OCI-LY7 (cell line): ENCODE measurements at regions not wholly inside any gene's neighbourhood (a gene's known extent, or its start where the extent isn't known, plus 50 kb on each side); places are given as distances from the start of the nearest gene placed in this dataset.

Source experiments
- EZH2phosphoT487 ChIP-seq: fragments of 200-600 bp; sonication (generic); IDR thresholded peaks from 2 replicates; pipeline ENCODE4 v1.6.1; 2018; ENCODE audit warnings: low read depth, borderline replicate concordance, mild to moderate bottlenecking, mixed run types, antibody characterized with exemption, low read length, moderate library complexity, mixed read lengths
- TF ChIP-seq, protein P1 (sequence below): fragments of 200-600 bp; sonication (generic); conservative IDR thresholded peaks from 2 replicates; pipeline ENCODE4 v1.5.1; 2014; ENCODE audit warnings: mild to moderate bottlenecking, antibody characterized with exemption, low read length, moderate library complexity, mixed read lengths

DNA sequence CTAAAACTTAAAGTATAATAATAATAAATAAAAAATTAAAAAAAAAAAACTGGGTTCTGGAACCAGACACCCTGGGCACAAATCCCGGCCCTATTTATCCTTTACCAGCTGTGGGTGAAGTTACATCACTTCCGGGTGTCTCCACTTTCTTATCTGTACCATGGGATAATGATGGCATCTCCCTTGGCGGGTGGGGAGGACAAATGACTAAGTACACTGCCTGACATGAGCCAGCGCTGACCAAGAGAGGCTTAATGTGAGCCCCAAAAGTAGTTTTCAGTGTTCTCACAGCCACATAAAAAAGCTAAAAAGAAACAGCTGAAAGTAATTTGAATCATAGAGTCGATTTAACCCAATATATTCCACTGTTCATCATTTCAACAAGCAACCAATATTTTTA lies 424.9 kb downstream of the SOX9 start:
- TF ChIP-seq, protein P1, sequence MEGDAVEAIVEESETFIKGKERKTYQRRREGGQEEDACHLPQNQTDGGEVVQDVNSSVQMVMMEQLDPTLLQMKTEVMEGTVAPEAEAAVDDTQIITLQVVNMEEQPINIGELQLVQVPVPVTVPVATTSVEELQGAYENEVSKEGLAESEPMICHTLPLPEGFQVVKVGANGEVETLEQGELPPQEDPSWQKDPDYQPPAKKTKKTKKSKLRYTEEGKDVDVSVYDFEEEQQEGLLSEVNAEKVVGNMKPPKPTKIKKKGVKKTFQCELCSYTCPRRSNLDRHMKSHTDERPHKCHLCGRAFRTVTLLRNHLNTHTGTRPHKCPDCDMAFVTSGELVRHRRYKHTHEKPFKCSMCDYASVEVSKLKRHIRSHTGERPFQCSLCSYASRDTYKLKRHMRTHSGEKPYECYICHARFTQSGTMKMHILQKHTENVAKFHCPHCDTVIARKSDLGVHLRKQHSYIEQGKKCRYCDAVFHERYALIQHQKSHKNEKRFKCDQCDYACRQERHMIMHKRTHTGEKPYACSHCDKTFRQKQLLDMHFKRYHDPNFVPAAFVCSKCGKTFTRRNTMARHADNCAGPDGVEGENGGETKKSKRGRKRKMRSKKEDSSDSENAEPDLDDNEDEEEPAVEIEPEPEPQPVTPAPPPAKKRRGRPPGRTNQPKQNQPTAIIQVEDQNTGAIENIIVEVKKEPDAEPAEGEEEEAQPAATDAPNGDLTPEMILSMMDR, result no peak
- TF ChIP-seq EZH2phosphoT487, result no peak
